ENCODE measurements at regions not wholly inside any gene's neighbourhood (a gene's known extent, or its start where the extent isn't known, plus 50 kb on each side); places are given as distances from the start of the nearest gene placed in this dataset.

GRCh38 chr1:87513255-87513654 lies 184.6 kb downstream of the LMO4 start:
- Histone ChIP-seq H3K27me3 (no peaks in the 10 kb centered on the region), H3K27ac (no peak overlapping the region), H3K4me3 (no peak overlapping the region), H3K9me3 (no peaks in the 10 kb centered on the region), H3K36me3 (no peaks in the 10 kb centered on the region), H3K4me1 (no peaks in the 10 kb centered on the region)
- no peak for DNase-seq
- intact Hi-C loops (cut with DNase I; ENCODE audit: low total_unique reads) (loop anchor here (5.0 kb wide), 1 partner anchor 976 kb away; no protein-coding TSS in a partner anchor), in situ Hi-C loops (cut with MboI; ENCODE audit: low pct_ligation_motif_present in 1 of 4, low pct_unique_long_range_greater_than_20kb in 1 of 4, low sequenced_read_pairs in 3 of 4) (no loop called here)
- TF ChIP-seq POLR2A (IDR thresholded peaks at IDR 0.05) (no peak), POLR2AphosphoS5 (IDR thresholded peaks at IDR 0.05) (no peak), CTCF (IDR thresholded peaks at IDR 0.05) (no peak), EP300 (IDR thresholded peaks at IDR 0.05; ENCODE audit: low read depth) (no peak)
- 58 to 66% methylated on average over 3 to 4 of the region's 4 CpGs for WGBS, 2 donors (ENCODE audit: low coverage in 1 of 2)

GRCh38 chr1:87513966-87514660 lies 185.4 kb downstream of the LMO4 start:
- in situ Hi-C loops (cut with MboI; ENCODE audit: low pct_ligation_motif_present in 1 of 4, low pct_unique_long_range_greater_than_20kb in 1 of 4, low sequenced_read_pairs in 3 of 4) = no loop called here
- DNase-seq = no peak
- TF ChIP-seq POLR2AphosphoS5 (IDR thresholded peaks at IDR 0.05) (no peak), EP300 (IDR thresholded peaks at IDR 0.05; ENCODE audit: low read depth) (no peak), POLR2A (IDR thresholded peaks at IDR 0.05) (no peak), CTCF (IDR thresholded peaks at IDR 0.05) (no peak)
- intact Hi-C loops (cut with DNase I; ENCODE audit: low total_unique reads) = loop anchor here (5.0 kb wide), 1 partner anchor 977 kb away; no protein-coding TSS in a partner anchor
- Histone ChIP-seq H3K4me1 (no peaks in the 10 kb centered on the region), H3K27me3 (no peaks in the 10 kb centered on the region), H3K27ac (no peak overlapping the region), H3K36me3 (no peaks in the 10 kb centered on the region), H3K9me3 (no peaks in the 10 kb centered on the region), H3K4me3 (no peak overlapping the region)
- WGBS, 2 donors (ENCODE audit: low coverage in 1 of 2) = 53 to 55% methylated on average over 4 of the region's 4 CpGs

GRCh38 chr1:87515781-87516180 lies 187.1 kb downstream of the LMO4 start:
- H3K27me3 ChIP-seq = no peaks in the 10 kb centered on the region
- intact Hi-C loops (cut with DNase I; ENCODE audit: low total_unique reads) = no loop called here
- no peak overlapping the region for H3K4me3 ChIP-seq
- no peaks in the 10 kb centered on the region for H3K9me3 ChIP-seq
- H3K36me3 ChIP-seq = no peaks in the 10 kb centered on the region
- no peaks in the 10 kb centered on the region for H3K4me1 ChIP-seq
- H3K27ac ChIP-seq = no peak overlapping the region
- TF ChIP-seq POLR2AphosphoS5 (IDR thresholded peaks at IDR 0.05) = no peak
- in situ Hi-C loops (cut with MboI; ENCODE audit: low pct_ligation_motif_present in 1 of 4, low pct_unique_long_range_greater_than_20kb in 1 of 4, low sequenced_read_pairs in 3 of 4) = no loop called here
- DNase-seq = no peak
- WGBS, 2 donors (ENCODE audit: low coverage in 1 of 2) = 96% methylated on average over 1 of the region's 1 CpG; no CpG with 5 or more reads in 1 of the 2 donors

DNA sequence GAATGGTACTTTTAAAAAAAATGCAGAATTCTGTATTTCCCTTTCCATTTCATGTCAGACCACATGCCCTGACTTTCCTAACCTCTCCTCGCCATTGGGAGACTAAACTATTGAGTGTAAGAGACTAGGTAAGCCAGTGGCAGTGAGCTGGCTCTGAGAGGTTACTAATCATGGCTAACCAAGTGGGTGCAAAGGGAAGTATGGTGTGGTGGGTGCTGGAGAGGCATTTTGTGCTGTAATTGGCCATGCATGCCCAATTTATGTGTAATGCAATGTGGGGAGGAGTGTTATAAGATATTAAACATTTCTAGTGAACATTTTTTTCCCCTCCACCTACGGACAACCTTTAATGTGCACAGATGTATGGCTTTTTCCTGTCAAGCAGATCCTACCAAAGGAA lies 190.1 kb downstream of the LMO4 start:
- Histone ChIP-seq H3K27ac (no peak overlapping the region), H3K4me3 (no peak overlapping the region), H3K36me3 (no peaks in the 10 kb centered on the region), H3K4me1 (peaks cover 0 to 8% (median 2%) of the 10 kb centered on the region in 4 donors), H3K9me3 (no peaks in the 10 kb centered on the region), H3K27me3 (no peaks in the 10 kb centered on the region)
- WGBS, 2 donors (ENCODE audit: low coverage in 1 of 2) = 53 to 84% methylated on average over 2 of the region's 2 CpGs
- intact Hi-C loops (cut with DNase I; ENCODE audit: low total_unique reads) = no loop called here
- in situ Hi-C loops (cut with MboI; ENCODE audit: low pct_ligation_motif_present in 1 of 4, low pct_unique_long_range_greater_than_20kb in 1 of 4, low sequenced_read_pairs in 3 of 4) = no loop called here
- DNase-seq = no peak
- TF ChIP-seq EP300 (IDR thresholded peaks at IDR 0.05; ENCODE audit: low read depth) = no peak
- TF ChIP-seq POLR2A (IDR thresholded peaks at IDR 0.05) = no peak
- TF ChIP-seq POLR2AphosphoS5 (IDR thresholded peaks at IDR 0.05) = no peak
- TF ChIP-seq CTCF (IDR thresholded peaks at IDR 0.05) = no peak

DNA sequence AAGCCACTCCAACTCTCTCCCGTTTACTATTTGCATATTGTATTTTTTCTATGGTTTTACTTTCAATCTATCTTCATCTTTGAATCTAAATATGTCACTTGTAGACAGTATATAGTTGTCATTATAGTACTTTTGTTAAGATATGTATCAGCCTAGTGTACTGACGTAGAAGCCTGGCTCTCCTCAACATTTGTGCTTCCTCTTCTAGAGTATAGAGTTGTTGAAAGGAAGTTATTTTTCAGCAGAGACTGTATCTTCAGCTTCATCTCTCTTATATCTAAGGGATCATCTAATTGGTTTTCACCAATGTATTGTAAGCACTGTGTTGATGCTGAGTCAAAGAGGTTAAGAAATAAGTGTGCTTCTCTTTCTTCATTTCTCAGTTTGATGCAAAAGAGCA lies 192.8 kb downstream of the LMO4 start:
- H3K4me3 ChIP-seq = no peak overlapping the region
- peaks cover 0 to 10% (median 3%) of the 10 kb centered on the region in 4 donors for H3K4me1 ChIP-seq
- no peak for DNase-seq
- no peaks in the 10 kb centered on the region for H3K27me3 ChIP-seq
- no peaks in the 10 kb centered on the region for H3K9me3 ChIP-seq
- no peak overlapping the region for H3K27ac ChIP-seq
- no peaks in the 10 kb centered on the region for H3K36me3 ChIP-seq
- WGBS, 2 donors (ENCODE audit: low coverage in 1 of 2) = 82 to 100% methylated on average over 2 of the region's 2 CpGs
- TF ChIP-seq CTCF (IDR thresholded peaks at IDR 0.05) = no peak
- no peak for TF ChIP-seq EP300 (IDR thresholded peaks at IDR 0.05; ENCODE audit: low read depth)
- TF ChIP-seq POLR2A (IDR thresholded peaks at IDR 0.05) = no peak
- no peak for TF ChIP-seq POLR2AphosphoS5 (IDR thresholded peaks at IDR 0.05)
- in situ Hi-C loops (cut with MboI; ENCODE audit: low pct_ligation_motif_present in 1 of 4, low pct_unique_long_range_greater_than_20kb in 1 of 4, low sequenced_read_pairs in 3 of 4) (no loop called here), intact Hi-C loops (cut with DNase I; ENCODE audit: low total_unique reads) (no loop called here)
